Calu3 (cell line): ENCODE measurements at regions not wholly inside any gene's neighbourhood (a gene's known extent, or its start where the extent isn't known, plus 50 kb on each side); places are given as distances from the start of the nearest gene placed in this dataset.

Experiments
- BruUV-seq: library from RNA; stranded (reverse); fragments of 400-500 nt; replicated peaks from 2 replicates; lab custom pipeline; 2021; lab: Mats Ljungman, UMichigan
- CTCF ChIA-PET: fragments of 300-600 bp; sonication (Branson Sonifier 250); formaldehyde crosslinking; loops from one replicate; lab custom pipeline; 2022; ENCODE audit warnings: antibody characterized with exemption; lab: Charles Lee
- DNase-seq: peaks from one replicate; pipeline ENCODE4 v3.0.0; 2022
- H3K27ac Mint-ChIP-seq: one replicate; pipeline ENCODE4 v1.8.0; 2022; ENCODE audit warnings: mixed read lengths; ENCODE audit not compliant: unreplicated experiment
- H3K27me3 Mint-ChIP-seq: one replicate; pipeline ENCODE4 v1.8.0; 2022; ENCODE audit warnings: mixed read lengths; ENCODE audit not compliant: unreplicated experiment
- H3K36me3 Mint-ChIP-seq: one replicate; pipeline ENCODE4 v1.8.0; 2022; ENCODE audit warnings: mild to moderate bottlenecking, moderate library complexity, mixed read lengths; ENCODE audit not compliant: insufficient read depth, unreplicated experiment
- H3K4me1 Mint-ChIP-seq: one replicate; pipeline ENCODE4 v1.8.0; 2022; ENCODE audit warnings: mild to moderate bottlenecking, low read depth, mixed read lengths; ENCODE audit not compliant: unreplicated experiment
- H3K4me3 Mint-ChIP-seq: one replicate; pipeline ENCODE4 v1.8.0; 2022; ENCODE audit warnings: mild to moderate bottlenecking, low read depth, moderate library complexity, mixed read lengths; ENCODE audit not compliant: unreplicated experiment
- H3K9me3 Mint-ChIP-seq: one replicate; pipeline ENCODE4 v1.8.0; 2022; ENCODE audit warnings: low read depth, mixed read lengths; ENCODE audit not compliant: unreplicated experiment
- intact Hi-C: fragments of 100-400 bp; cut with micrococcal nuclease; formaldehyde crosslinking; loops from one replicate; pipeline ENCODE4 v1.10.0; 2022; ENCODE audit not compliant: unreplicated experiment
- TF ChIP-seq, protein P1 (sequence below): fragments of 200-600 bp; IDR thresholded peaks from one replicate; pipeline ENCODE4 v1.8.0; 2022; ENCODE audit warnings: antibody characterized with exemption; ENCODE audit not compliant: unreplicated experiment

DNA sequence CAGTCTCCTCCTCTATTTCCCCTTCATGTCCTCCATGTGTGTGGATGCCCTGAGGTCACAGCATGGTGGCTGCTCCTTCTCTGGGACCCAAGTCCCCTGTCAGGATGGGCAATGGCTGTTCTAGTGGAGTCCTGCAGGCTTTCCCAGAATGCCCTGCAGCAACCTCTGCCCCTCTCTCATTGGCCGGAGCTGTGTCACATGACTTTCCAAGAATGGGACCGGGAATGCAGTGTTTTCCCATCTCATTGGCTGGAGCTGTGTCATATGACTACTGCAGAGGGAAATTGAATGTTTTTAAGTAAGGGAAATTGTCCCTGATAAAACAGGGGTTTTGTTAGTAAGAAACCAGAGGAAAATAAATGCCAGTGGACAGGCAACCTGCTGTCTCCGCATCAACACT lies 365.9 kb downstream of the PTPRU start:
- intact Hi-C loops = no loop called here
- Mint-ChIP-seq H3K9me3 (peaks cover 10% of the 10 kb centered on the region), H3K4me1 (peaks cover 8% of the 10 kb centered on the region), H3K36me3 (no peaks in the 10 kb centered on the region), H3K4me3 (no peak overlapping the region), H3K27ac (no peak overlapping the region), H3K27me3 (peaks cover 67% of the 10 kb centered on the region)
- TF ChIP-seq, protein P1, sequence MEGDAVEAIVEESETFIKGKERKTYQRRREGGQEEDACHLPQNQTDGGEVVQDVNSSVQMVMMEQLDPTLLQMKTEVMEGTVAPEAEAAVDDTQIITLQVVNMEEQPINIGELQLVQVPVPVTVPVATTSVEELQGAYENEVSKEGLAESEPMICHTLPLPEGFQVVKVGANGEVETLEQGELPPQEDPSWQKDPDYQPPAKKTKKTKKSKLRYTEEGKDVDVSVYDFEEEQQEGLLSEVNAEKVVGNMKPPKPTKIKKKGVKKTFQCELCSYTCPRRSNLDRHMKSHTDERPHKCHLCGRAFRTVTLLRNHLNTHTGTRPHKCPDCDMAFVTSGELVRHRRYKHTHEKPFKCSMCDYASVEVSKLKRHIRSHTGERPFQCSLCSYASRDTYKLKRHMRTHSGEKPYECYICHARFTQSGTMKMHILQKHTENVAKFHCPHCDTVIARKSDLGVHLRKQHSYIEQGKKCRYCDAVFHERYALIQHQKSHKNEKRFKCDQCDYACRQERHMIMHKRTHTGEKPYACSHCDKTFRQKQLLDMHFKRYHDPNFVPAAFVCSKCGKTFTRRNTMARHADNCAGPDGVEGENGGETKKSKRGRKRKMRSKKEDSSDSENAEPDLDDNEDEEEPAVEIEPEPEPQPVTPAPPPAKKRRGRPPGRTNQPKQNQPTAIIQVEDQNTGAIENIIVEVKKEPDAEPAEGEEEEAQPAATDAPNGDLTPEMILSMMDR = no peak
- BruUV-seq = no TSS peak
- no peak for DNase-seq
- CTCF ChIA-PET = interaction anchor here (1.2 kb wide), 1 partner anchor 33 kb away, joined by 3 read pairs; no protein-coding TSS in a partner anchor

DNA sequence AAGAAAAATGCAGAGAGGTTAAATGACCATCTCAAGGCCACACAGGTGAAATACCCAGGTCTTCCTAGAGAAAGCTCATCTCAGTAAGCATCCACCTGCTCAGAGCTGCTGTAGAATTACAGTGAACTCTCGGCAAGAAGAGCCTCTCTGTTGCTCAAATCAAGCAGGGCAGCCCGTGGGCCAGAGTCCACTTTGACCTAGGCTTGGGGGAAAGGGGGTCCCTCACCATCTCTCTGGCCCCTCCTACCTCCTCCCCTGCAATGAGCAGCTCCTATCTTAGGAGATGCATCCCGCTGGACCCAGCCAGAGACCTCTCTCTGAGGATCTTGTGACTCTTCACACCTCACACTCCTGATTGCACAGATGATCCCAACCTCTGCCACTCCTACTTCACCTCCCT lies 364.7 kb downstream of the PTPRU start:
- TF ChIP-seq, protein P1 = no peak
- peaks cover 79% of the 10 kb centered on the region for H3K27me3 Mint-ChIP-seq
- CTCF ChIA-PET = interaction anchor here (0.5 kb wide), 1 partner anchor 87 kb away, joined by 3 read pairs; no protein-coding TSS in a partner anchor
- peaks cover 10% of the 10 kb centered on the region for H3K9me3 Mint-ChIP-seq
- peaks cover 5% of the 10 kb centered on the region for H3K36me3 Mint-ChIP-seq
- peaks cover 8% of the 10 kb centered on the region for H3K4me1 Mint-ChIP-seq
- BruUV-seq = no TSS peak
- no peak overlapping the region for H3K4me3 Mint-ChIP-seq
- intact Hi-C loops = no loop called here
- no peak overlapping the region for H3K27ac Mint-ChIP-seq
- DNase-seq = no peak

DNA sequence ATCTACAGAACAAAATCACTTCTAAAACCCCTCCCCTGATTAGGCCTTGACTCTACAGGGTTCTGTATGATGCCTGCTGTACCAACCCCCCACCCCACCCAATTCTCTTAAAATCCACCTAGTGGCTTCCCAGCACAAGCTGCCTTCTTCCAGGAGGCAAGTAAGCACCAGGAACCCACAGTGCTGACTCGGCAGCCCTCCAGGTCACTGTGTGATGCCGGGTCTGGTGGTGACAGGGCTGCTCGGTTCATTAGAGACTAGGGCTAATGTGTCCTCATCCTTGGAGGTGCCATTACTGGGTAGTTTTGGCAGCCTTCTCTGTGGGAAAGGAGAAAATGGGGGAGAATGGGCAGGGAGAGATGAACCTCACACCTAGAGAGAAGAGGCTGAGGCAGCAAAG lies 363.5 kb downstream of the PTPRU start:
- TF ChIP-seq, protein P1 = no peak
- H3K27me3 Mint-ChIP-seq = peaks cover 87% of the 10 kb centered on the region
- peaks cover 5% of the 10 kb centered on the region for H3K36me3 Mint-ChIP-seq
- intact Hi-C loops = no loop called here
- no peak overlapping the region for H3K27ac Mint-ChIP-seq
- H3K4me1 Mint-ChIP-seq = peaks cover 8% of the 10 kb centered on the region
- CTCF ChIA-PET = interaction anchor here (0.5 kb wide), 1 partner anchor 13 kb away, joined by 5 read pairs; no protein-coding TSS in a partner anchor
- no peak for DNase-seq
- H3K4me3 Mint-ChIP-seq = no peak overlapping the region
- BruUV-seq = no TSS peak
- H3K9me3 Mint-ChIP-seq = peaks cover 8% of the 10 kb centered on the region

DNA sequence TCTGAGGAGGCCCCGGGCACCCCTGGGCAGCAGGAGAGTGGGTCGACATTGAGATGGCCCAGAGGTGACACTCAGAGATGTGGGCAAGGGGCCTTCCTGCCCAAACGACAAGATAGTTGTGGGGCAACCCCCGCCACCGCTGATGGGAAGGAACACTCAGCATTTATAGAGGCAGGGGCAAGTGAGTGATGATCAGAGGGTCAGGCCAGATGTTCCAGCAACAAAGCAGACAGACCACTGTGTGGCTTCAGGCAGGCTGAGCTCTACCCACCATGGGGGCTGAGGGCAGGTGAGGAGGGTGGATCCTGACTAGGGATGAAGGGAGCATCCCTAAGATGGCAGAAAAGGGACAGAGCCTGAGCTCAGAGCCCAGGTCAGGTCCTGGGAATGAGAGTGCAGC lies 362.7 kb downstream of the PTPRU start:
- Mint-ChIP-seq H3K9me3 (peaks cover 6% of the 10 kb centered on the region), H3K36me3 (peaks cover 5% of the 10 kb centered on the region), H3K27me3 (peaks cover 88% of the 10 kb centered on the region), H3K4me3 (no peak overlapping the region), H3K27ac (no peak overlapping the region), H3K4me1 (peaks cover 8% of the 10 kb centered on the region)
- BruUV-seq = no TSS peak
- DNase-seq = no peak
- CTCF ChIA-PET = no interaction called here
- TF ChIP-seq, protein P1 = no peak
- intact Hi-C loops = no loop called here
